H9 (cell line): ENCODE measurements at regions not wholly inside any gene's neighbourhood (a gene's known extent, or its start where the extent isn't known, plus 50 kb on each side); places are given as distances from the start of the nearest gene placed in this dataset.

Experiments used
- DNase-seq: peaks from one replicate; pipeline ENCODE4 v3.0.0-alpha.2; 2017
- H2AFZ ChIP-seq: one replicate; pipeline ENCODE4 v1.6.1; 2013; ENCODE audit warnings: mild to moderate bottlenecking, low read length, control low read depth, moderate library complexity
- H2AK5ac ChIP-seq: 2 replicates; pipeline ENCODE4 v1.6.1; 2013; ENCODE audit warnings: low read length, control low read depth, mixed read lengths; ENCODE audit not compliant: insufficient read length
- H2BK120ac ChIP-seq: one replicate; pipeline ENCODE4 v1.6.1; 2013; ENCODE audit warnings: low read depth, mild to moderate bottlenecking, low read length, control low read depth, inconsistent platforms; ENCODE audit not compliant: poor library complexity, severe bottlenecking
- H2BK12ac ChIP-seq: 2 replicates; pipeline ENCODE4 v1.6.1; 2013; ENCODE audit warnings: low read length, control low read depth, mixed read lengths, low read depth; ENCODE audit not compliant: insufficient read length
- H2BK15ac ChIP-seq: 2 replicates; pipeline ENCODE4 v1.6.1; 2013; ENCODE audit warnings: low read depth, low read length, control low read depth
- H2BK20ac ChIP-seq: one replicate; pipeline ENCODE4 v1.6.1; 2013; ENCODE audit warnings: low read depth, mild to moderate bottlenecking, low read length, control low read depth, inconsistent platforms; ENCODE audit not compliant: poor library complexity, severe bottlenecking
- H2BK5ac ChIP-seq: 2 replicates; pipeline ENCODE4 v1.6.1; 2013; ENCODE audit warnings: low read length, control low read depth, mixed read lengths; ENCODE audit not compliant: insufficient read length
- H3K14ac ChIP-seq: 2 replicates; pipeline ENCODE4 v1.6.1; 2013; ENCODE audit warnings: low read length, control low read depth; ENCODE audit not compliant: insufficient read depth
- H3K18ac ChIP-seq: 2 replicates; pipeline ENCODE4 v1.6.1; 2013; ENCODE audit warnings: low read depth, mild to moderate bottlenecking, mixed read lengths, low read length, control low read depth; ENCODE audit not compliant: insufficient read length
- H3K23ac ChIP-seq: 2 replicates; pipeline ENCODE4 v1.6.1; 2013; ENCODE audit warnings: low read length, control low read depth, mixed read lengths, low read depth; ENCODE audit not compliant: insufficient read length
- H3K23me2 ChIP-seq: 2 replicates; pipeline ENCODE4 v1.6.1; 2013; ENCODE audit warnings: low read depth, mild to moderate bottlenecking, mixed read lengths, low read length, control low read depth; ENCODE audit not compliant: insufficient read length, poor library complexity, severe bottlenecking
- H3K27ac ChIP-seq: 2 replicates; pipeline ENCODE4 v1.5.1; 2013; ENCODE audit warnings: low read length, control low read depth, mixed read lengths, low read depth; ENCODE audit not compliant: insufficient read length
- H3K27me3 ChIP-seq: 2 replicates; pipeline ENCODE4 v1.6.1; 2013; ENCODE audit warnings: low read length, control low read depth, inconsistent platforms; ENCODE audit not compliant: insufficient read depth
- H3K4ac ChIP-seq: 2 replicates; pipeline ENCODE4 v1.6.1; 2013; ENCODE audit warnings: low read depth, mild to moderate bottlenecking, control low read depth, inconsistent platforms, low read length, moderate library complexity
- H3K4me1 ChIP-seq: 2 replicates; pipeline ENCODE4 v1.6.1; 2013; ENCODE audit warnings: low read length, control low read depth, inconsistent platforms; ENCODE audit not compliant: insufficient read depth
- H3K4me2 ChIP-seq: 2 replicates; pipeline ENCODE4 v1.6.1; 2013; ENCODE audit warnings: low read length, control low read depth, mixed read lengths; ENCODE audit not compliant: insufficient read length, insufficient read depth
- H3K56ac ChIP-seq: 2 replicates; pipeline ENCODE4 v1.6.1; 2013; ENCODE audit warnings: low read depth, mild to moderate bottlenecking, mixed read lengths, low read length, control low read depth; ENCODE audit not compliant: insufficient read length
- H3K79me1 ChIP-seq: 2 replicates; pipeline ENCODE4 v1.6.1; 2013; ENCODE audit warnings: low read depth, mild to moderate bottlenecking, moderate library complexity, low read length, control low read depth, inconsistent platforms; ENCODE audit not compliant: insufficient read depth, poor library complexity, severe bottlenecking
- H3K79me2 ChIP-seq: 2 replicates; pipeline ENCODE4 v1.6.1; 2013; ENCODE audit warnings: low read length, control low read depth, inconsistent platforms; ENCODE audit not compliant: insufficient read depth
- H3K9ac ChIP-seq: 2 replicates; pipeline ENCODE4 v1.6.1; 2013; ENCODE audit warnings: low read length, control low read depth, mixed read lengths; ENCODE audit not compliant: insufficient read length; ENCODE audit errors: extremely low read depth
- H3K9me3 ChIP-seq: one replicate; pipeline ENCODE4 v1.6.1; 2013; ENCODE audit warnings: low read depth, low read length, inconsistent platforms; ENCODE audit not compliant: control insufficient read depth
- H3T11ph ChIP-seq: one replicate; pipeline ENCODE4 v1.6.1; 2013; ENCODE audit warnings: mild to moderate bottlenecking, low read length, control low read depth, inconsistent platforms
- H4K20me1 ChIP-seq: one replicate; pipeline ENCODE4 v1.6.1; 2013; ENCODE audit not compliant: control insufficient read depth, insufficient read length, insufficient read depth
- H4K5ac ChIP-seq: 2 replicates; pipeline ENCODE4 v1.6.1; 2013; ENCODE audit warnings: low read depth, mild to moderate bottlenecking, mixed read lengths, low read length, control low read depth; ENCODE audit not compliant: insufficient read length
- H4K8ac ChIP-seq: replicated peaks from 2 replicates; pipeline ENCODE4 v1.6.1; 2013; ENCODE audit warnings: low read length, control low read depth, mixed read lengths, low read depth; ENCODE audit not compliant: insufficient read length
- H4K91ac ChIP-seq: 2 replicates; pipeline ENCODE4 v1.6.1; 2013; ENCODE audit warnings: low read depth, mild to moderate bottlenecking, moderate library complexity, mixed read lengths, low read length, control low read depth; ENCODE audit not compliant: insufficient read length
- H3K27ac Mint-ChIP-seq, 3 experiments: 2 replicates in 2 of 3; 3 replicates in 1 of 3; pipeline ENCODE4 v1.8.0; 2020 to 2021; ENCODE audit warnings: mixed read lengths in 3 of 3, mild to moderate bottlenecking in 1 of 3, moderate library complexity in 1 of 3
- H3K27me3 Mint-ChIP-seq: 2 replicates; pipeline ENCODE4 v1.8.0; 2021; ENCODE audit warnings: low read depth, mild to moderate bottlenecking, moderate library complexity, mixed read lengths
- H3K36me3 Mint-ChIP-seq, 3 experiments: 2 replicates in 2 of 3; 3 replicates in 1 of 3; pipeline ENCODE4 v1.8.0; 2020 to 2021; ENCODE audit warnings: low read depth in 3 of 3, mixed read lengths in 3 of 3; ENCODE audit not compliant: insufficient read depth in 1 of 3
- H3K4me1 Mint-ChIP-seq, 2 experiments: 2 replicates each; pipeline ENCODE4 v1.8.0; 2020; ENCODE audit warnings: mixed read lengths in 2 of 2
- H3K4me3 Mint-ChIP-seq, 2 experiments: 2 replicates in 1 of 2; 3 replicates in 1 of 2; pipeline ENCODE4 v1.8.0; 2020 to 2021; ENCODE audit warnings: mild to moderate bottlenecking in 2 of 2, mixed read lengths in 2 of 2, moderate library complexity in 1 of 2
- H3K9me3 Mint-ChIP-seq, 2 experiments: 2 replicates in 1 of 2; 3 replicates in 1 of 2; pipeline ENCODE4 v1.8.0; 2020; ENCODE audit warnings: mild to moderate bottlenecking in 2 of 2, mixed read lengths in 2 of 2, moderate library complexity in 1 of 2
- CTCF ChIP-seq: fragments of 200-600 bp; sonication (generic); conservative IDR thresholded peaks from 3 replicates; pipeline ENCODE4 v1.8.0; 2021; ENCODE audit warnings: antibody characterized with exemption, mild to moderate bottlenecking
- WGBS: extraction: QIAGEN DNeasy Blood & Tissue Kit; methylation state at CpG from one replicate; pipeline ENCODE4 v1.1.7; 2013; ENCODE audit warnings: missing lambda C conversion rate, low lambda C conversion rate, mixed read lengths; ENCODE audit not compliant: insufficient read length; ENCODE audit errors: extremely low coverage; 5-methylcytosine and 5-hydroxymethylcytosine counted together

DNA sequence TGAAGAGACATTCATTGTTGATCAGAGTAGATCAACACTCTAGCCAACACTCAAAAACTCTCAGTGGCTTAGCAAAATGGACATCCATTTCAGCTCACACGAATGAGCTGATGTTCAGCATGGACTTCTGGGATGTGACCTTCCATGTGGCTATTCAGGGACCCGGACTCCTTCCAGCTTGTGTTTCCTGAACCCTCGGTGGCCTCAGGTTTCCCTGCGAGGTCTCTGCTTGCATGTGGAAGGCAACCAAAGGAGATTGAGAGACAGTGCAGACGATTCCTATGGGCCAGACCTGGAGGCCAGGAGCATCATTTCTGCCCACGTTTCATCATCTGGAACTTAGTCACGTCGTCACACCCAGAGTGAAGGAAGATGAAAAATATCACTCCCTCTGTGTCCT lies 1137.4 kb downstream of the TBC1D22A start:
- H3K9me3 ChIP-seq, result no peaks in the 10 kb centered on the region

More for the DNA sequence above, 1137.4 kb downstream of the TBC1D22A start:
- no peaks in the 10 kb centered on the region for H3K27me3 ChIP-seq
- no peak for DNase-seq
- no peak overlapping the region for H2BK5ac ChIP-seq
- no peak overlapping the region for H2BK15ac ChIP-seq
- no peak overlapping the region for H2BK20ac ChIP-seq
- H3K9ac ChIP-seq, result no peak overlapping the region
- no peak overlapping the region for H4K91ac ChIP-seq
- no peak overlapping the region for H3K27ac ChIP-seq
- H3K4me1 Mint-ChIP-seq, result no peaks in the 10 kb centered on the region
- no peak overlapping the region for H3K14ac ChIP-seq
- H3K36me3 Mint-ChIP-seq, result no peaks in the 10 kb centered on the region; a peak in 2 of 7 replicates
- no peak overlapping the region for H3K23ac ChIP-seq
- WGBS, result no CpG with 5 or more reads among the region's 8 CpGs
- H3K27me3 Mint-ChIP-seq, result no peaks in the 10 kb centered on the region; the same call in 1 of the 2 replicates
- no peaks in the 10 kb centered on the region for H3K79me1 ChIP-seq
- no peak overlapping the region for H2AFZ ChIP-seq
- no peak overlapping the region for H3K4me3 Mint-ChIP-seq
- no peaks in the 10 kb centered on the region for H3K79me2 ChIP-seq
- no peak overlapping the region for H4K5ac ChIP-seq
- no peak overlapping the region for H3K18ac ChIP-seq
- no peak overlapping the region for H2AK5ac ChIP-seq
- H3T11ph ChIP-seq, result no peak overlapping the region
- no peak overlapping the region for H3K4ac ChIP-seq
- no peaks in the 10 kb centered on the region for H3K4me1 ChIP-seq
- no peak for TF ChIP-seq CTCF
- no peak overlapping the region for H3K4me2 ChIP-seq
- no peak overlapping the region for H2BK12ac ChIP-seq
- H4K8ac ChIP-seq, result no peak overlapping the region
- no peaks in the 10 kb centered on the region for H4K20me1 ChIP-seq
- H2BK120ac ChIP-seq, result no peak overlapping the region
- peaks cover 7 to 68% of the 10 kb centered on the region in 2 experiments for H3K9me3 Mint-ChIP-seq
- H3K23me2 ChIP-seq, result no peaks in the 10 kb centered on the region
- H3K56ac ChIP-seq, result no peak overlapping the region
- H3K27ac Mint-ChIP-seq, result no peak overlapping the region
